Thyroid gland (tissue), 4 donors: ENCODE measurements at regions not wholly inside any gene's neighbourhood (a gene's known extent, or its start where the extent isn't known, plus 50 kb on each side); places are given as distances from the start of the nearest gene placed in this dataset.
"Not testable (repeated sequence)": the region's sequence is repeated elsewhere in the genome, so short reads cannot be mapped to it uniquely, and the experiment has no call there.

Experiments
- CTCF ChIP-seq, 6 experiments: fragments of 200-600 bp in 3 of 6; fragments of 450-650 bp in 3 of 6; sonication (generic) in 3 of 6; IDR thresholded peaks; one replicate each; pipeline ENCODE4 v1.5.1; 2016 to 2019; ENCODE audit warnings: antibody characterized with exemption in 6 of 6, mild to moderate bottlenecking in 2 of 6, inconsistent platforms in 1 of 6, moderate library complexity in 1 of 6
- POLR2A ChIP-seq, 2 donors: fragments of 450-650 bp; IDR thresholded peaks; one replicate each; pipeline ENCODE4 v1.6.1; 2017; ENCODE audit warnings: antibody characterized with exemption in 2 of 2, mild to moderate bottlenecking in 2 of 2, moderate library complexity in 1 of 2

- not testable (repeated sequence) for TF ChIP-seq CTCF, POLR2A (IDR thresholded peaks at IDR 0.05)
Measured at GRCh38 chr6:16014325-16014724, 114.6 kb upstream of the MYLIP start.
